Endothelial cell of umbilical vein (primary cell): ENCODE measurements at regions not wholly inside any gene's neighbourhood (a gene's known extent, or its start where the extent isn't known, plus 50 kb on each side); places are given as distances from the start of the nearest gene placed in this dataset.

Experiments used
- EZH2 ChIP-seq: IDR thresholded peaks from 2 replicates; pipeline ENCODE4 v1.6.1; 2012; ENCODE audit warnings: borderline replicate concordance, low read depth, mild to moderate bottlenecking, moderate library complexity, low read length, inconsistent platforms; ENCODE audit not compliant: severe bottlenecking
- FOS ChIP-seq: IDR thresholded peaks from 2 replicates; pipeline ENCODE4 v1.6.1; 2011; ENCODE audit warnings: mild to moderate bottlenecking, low read length, moderate library complexity, borderline replicate concordance; ENCODE audit not compliant: insufficient read depth
- MYC ChIP-seq: IDR thresholded peaks from one replicate; pipeline ENCODE4 v1.6.1; 2011; ENCODE audit warnings: mild to moderate bottlenecking, low read depth, low read length
- POLR2A ChIP-seq: IDR thresholded peaks from 2 replicates; pipeline ENCODE4 v1.6.1; 2012; ENCODE audit warnings: low read depth, mild to moderate bottlenecking, control low read depth, low read length
- POLR2AphosphoS5 ChIP-seq: IDR thresholded peaks from 2 replicates; pipeline ENCODE4 v1.6.1; 2012; ENCODE audit warnings: low read depth, mild to moderate bottlenecking, control low read depth, low read length, moderate library complexity; ENCODE audit not compliant: insufficient read depth
- TF ChIP-seq, protein P1 (sequence below), 2 donors: IDR thresholded peaks; 1 replicate in 1 of 2; 2 replicates in 1 of 2; pipeline ENCODE4 v1.5.1; 2011; ENCODE audit warnings: low read length in 2 of 2, mild to moderate bottlenecking in 2 of 2, moderate library complexity in 2 of 2, control low read depth in 1 of 2, inconsistent platforms in 1 of 2, low read depth in 1 of 2; ENCODE audit not compliant: insufficient read depth in 1 of 2; ENCODE audit errors: extremely low read depth in 1 of 2
- TF ChIP-seq, protein P2 (sequence below): IDR thresholded peaks from 2 replicates; pipeline ENCODE4 v1.6.1; 2011; ENCODE audit not compliant: insufficient read depth, insufficient read length

DNA sequence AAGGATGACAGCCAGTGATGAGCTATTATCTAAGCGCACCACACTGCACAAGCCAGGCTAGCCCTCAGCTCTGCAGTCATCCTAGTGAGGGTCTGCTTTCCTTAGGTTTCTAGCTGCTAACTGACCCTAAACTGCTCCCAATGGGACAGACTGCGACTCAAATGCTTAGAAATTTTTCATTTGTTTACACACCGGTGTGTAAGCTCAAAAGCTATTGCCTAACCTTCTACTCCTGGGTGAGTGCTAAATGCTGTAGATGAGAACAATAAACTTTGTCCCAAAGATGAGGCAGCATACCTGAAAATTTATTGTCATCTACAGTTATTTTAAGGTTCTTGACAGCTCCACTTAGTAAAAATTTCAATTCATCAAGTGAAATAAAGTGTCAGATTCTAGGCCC is 311.4 kb downstream of the TMEM167A start:
- no peak for TF ChIP-seq POLR2AphosphoS5
- TF ChIP-seq, protein P1, sequence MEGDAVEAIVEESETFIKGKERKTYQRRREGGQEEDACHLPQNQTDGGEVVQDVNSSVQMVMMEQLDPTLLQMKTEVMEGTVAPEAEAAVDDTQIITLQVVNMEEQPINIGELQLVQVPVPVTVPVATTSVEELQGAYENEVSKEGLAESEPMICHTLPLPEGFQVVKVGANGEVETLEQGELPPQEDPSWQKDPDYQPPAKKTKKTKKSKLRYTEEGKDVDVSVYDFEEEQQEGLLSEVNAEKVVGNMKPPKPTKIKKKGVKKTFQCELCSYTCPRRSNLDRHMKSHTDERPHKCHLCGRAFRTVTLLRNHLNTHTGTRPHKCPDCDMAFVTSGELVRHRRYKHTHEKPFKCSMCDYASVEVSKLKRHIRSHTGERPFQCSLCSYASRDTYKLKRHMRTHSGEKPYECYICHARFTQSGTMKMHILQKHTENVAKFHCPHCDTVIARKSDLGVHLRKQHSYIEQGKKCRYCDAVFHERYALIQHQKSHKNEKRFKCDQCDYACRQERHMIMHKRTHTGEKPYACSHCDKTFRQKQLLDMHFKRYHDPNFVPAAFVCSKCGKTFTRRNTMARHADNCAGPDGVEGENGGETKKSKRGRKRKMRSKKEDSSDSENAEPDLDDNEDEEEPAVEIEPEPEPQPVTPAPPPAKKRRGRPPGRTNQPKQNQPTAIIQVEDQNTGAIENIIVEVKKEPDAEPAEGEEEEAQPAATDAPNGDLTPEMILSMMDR (IDR thresholded peaks at IDR 0.05; ENCODE audit: extremely low read depth in 1 of 2, insufficient read depth in 1 of 2, low read depth in 1 of 2, low read length in 2 of 2) = no peak
- no peak for TF ChIP-seq POLR2A
- no peak for TF ChIP-seq FOS
- TF ChIP-seq MYC = no peak
- TF ChIP-seq EZH2 = no peak
- TF ChIP-seq, protein P2, sequence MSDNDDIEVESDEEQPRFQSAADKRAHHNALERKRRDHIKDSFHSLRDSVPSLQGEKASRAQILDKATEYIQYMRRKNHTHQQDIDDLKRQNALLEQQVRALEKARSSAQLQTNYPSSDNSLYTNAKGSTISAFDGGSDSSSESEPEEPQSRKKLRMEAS = no peak
